ENCODE measurements at regions not wholly inside any gene's neighbourhood (a gene's known extent, or its start where the extent isn't known, plus 50 kb on each side); places are given as distances from the start of the nearest gene placed in this dataset.

DNA sequence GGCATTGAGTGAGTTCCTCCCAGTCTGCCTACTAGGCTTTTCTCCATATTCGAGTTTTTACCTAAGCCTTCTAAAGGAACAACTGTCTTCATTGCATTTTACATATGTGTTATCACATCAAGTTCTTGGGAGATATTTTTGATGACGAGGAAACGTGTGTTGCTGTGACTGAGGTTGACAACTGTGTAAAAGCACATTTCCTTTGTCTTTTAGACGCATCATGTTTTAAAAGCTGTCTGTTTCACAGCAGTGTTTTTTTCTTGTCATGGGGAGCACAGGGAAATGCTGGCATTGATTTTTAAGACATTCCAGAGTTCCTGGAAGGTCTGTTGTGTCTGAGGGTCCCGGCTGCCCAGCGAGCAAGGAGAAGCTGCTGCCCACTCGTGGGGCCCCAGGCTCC, 381.8 kb downstream of the DCDC2C start:
- in situ Hi-C loops (cut with MboI): no loop called here
- BruUV-seq (replicated peaks): no TSS peak

DNA sequence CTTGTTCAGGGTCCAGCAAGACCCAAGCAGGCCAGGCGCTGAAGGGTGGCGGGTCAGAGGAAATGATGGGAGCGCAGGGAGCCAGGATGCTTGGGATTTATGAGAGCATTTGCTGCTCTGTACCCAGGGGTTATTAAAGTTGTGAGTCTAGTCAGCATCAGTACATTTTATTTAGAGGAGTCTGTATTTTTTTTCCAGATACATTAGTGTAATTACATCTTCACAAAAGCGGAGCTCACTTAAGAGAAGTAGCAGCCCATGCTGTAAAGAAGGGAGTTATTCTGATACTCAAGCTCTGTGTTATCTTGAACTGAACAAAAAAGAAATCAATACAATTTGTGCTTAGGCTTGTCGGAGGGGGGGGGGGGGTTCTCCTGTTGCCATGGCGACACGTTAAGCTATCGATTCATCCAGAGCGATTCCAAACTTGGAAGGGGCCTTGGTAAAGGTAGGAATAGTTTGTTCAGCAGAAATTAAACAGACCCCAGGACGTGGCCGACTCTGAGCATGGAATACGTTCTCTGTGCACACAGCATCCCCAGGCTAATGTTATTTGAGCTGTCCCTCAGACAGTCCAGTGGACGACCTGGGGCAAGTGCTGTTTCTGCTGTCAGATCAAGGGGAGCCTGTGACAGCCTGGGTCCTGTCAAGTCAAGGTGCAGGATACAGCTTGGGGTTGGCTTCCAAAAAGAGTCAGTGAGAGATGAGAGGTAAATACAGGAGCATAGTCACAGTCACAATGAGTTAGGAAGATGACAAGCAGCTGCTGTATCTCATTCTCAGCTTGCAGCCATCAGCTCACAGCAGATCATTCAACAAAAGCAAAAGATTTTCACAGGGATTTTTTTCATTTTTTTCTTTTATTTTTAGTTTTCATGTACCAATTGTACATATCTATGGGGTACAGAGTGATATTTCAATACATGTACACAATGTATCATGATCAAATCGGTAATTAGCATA, 387.6 kb downstream of the DCDC2C start:
- in situ Hi-C loops (cut with MboI): no loop called here
- no peaks in the 10 kb centered on the region for H3K79me2 ChIP-seq (ENCODE audit: control insufficient read depth, insufficient read depth, low read length)
- no peaks in the 10 kb centered on the region for H3K9me3 ChIP-seq (replicated peaks; ENCODE audit: control insufficient read depth, insufficient read depth, low read length)
- no peaks in the 10 kb centered on the region for H3K4me1 ChIP-seq (ENCODE audit: control insufficient read depth, insufficient read depth, low read length)
- no peak overlapping the region for H2AFZ ChIP-seq (ENCODE audit: control insufficient read depth, low read depth, low read length)
- ChIA-PET CTCF (no interaction called here), SMC1A (ENCODE audit: uncharacterized antibody, unreplicated experiment) (no interaction called here), RAD21 (ENCODE audit: unreplicated experiment) (no interaction called here), POLR2A (no interaction called here)
- no peak overlapping the region for H3K4me3 ChIP-seq
- H3K27me3 ChIP-seq (replicated peaks in 1 of 2; ENCODE audit: control insufficient read depth in 2 of 2, insufficient read depth in 2 of 2, low read length in 1 of 2): no peaks in the 10 kb centered on the region
- ATAC-seq (no peak), FAIRE-seq (no peak), DNase-seq (ENCODE audit: low read depth, low spot score) (no peak)
- no peak overlapping the region for H3K9ac ChIP-seq (ENCODE audit: control insufficient read depth, insufficient read depth, low read length)
- H3K36me3 ChIP-seq (ENCODE audit: control insufficient read depth in 2 of 2, insufficient read depth in 2 of 2, low read length in 1 of 2): no peaks in the 10 kb centered on the region
- H3K27ac ChIP-seq (ENCODE audit: control insufficient read depth, insufficient read depth): no peak overlapping the region
- H3K4me2 ChIP-seq (ENCODE audit: control insufficient read depth, insufficient read depth): no peak overlapping the region
- H4K20me1 ChIP-seq (ENCODE audit: control insufficient read depth, insufficient read depth): no peaks in the 10 kb centered on the region
- intact Hi-C loops (cut with micrococcal nuclease; ENCODE audit: unreplicated experiment): no loop called here
- no TSS peak for BruUV-seq (replicated peaks)
- TF ChIP-seq ZNF217 (IDR thresholded peaks at IDR 0.05) (no peak), CBFB (IDR thresholded peaks at IDR 0.05; ENCODE audit: low read depth) (no peak), EED (IDR thresholded peaks at IDR 0.05; ENCODE audit: low read depth) (no peak), SUZ12 (IDR thresholded peaks at IDR 0.05; ENCODE audit: unreplicated experiment) (no peak), CREB1 (IDR thresholded peaks at IDR 0.05; ENCODE audit: low read depth) (no peak)
- 30% methylated on average over 14 of the region's 14 CpGs for WGBS (ENCODE audit: insufficient coverage, insufficient replicate concordance, low lambda C conversion rate, missing lambda C conversion rate)

More for the DNA sequence above, 381.8 kb downstream of the DCDC2C start:
- Histone ChIP-seq H3K9me3 (replicated peaks; ENCODE audit: control insufficient read depth, insufficient read depth, low read length) (no peaks in the 10 kb centered on the region), H3K79me2 (ENCODE audit: control insufficient read depth, insufficient read depth, low read length) (no peaks in the 10 kb centered on the region), H3K27me3 (replicated peaks in 1 of 2; ENCODE audit: control insufficient read depth in 2 of 2, insufficient read depth in 2 of 2, low read length in 1 of 2) (no peaks in the 10 kb centered on the region), H4K20me1 (ENCODE audit: control insufficient read depth, insufficient read depth) (no peaks in the 10 kb centered on the region), H3K36me3 (ENCODE audit: control insufficient read depth in 2 of 2, insufficient read depth in 2 of 2, low read length in 1 of 2) (no peaks in the 10 kb centered on the region), H3K27ac (ENCODE audit: control insufficient read depth, insufficient read depth) (no peak overlapping the region), H3K4me1 (ENCODE audit: control insufficient read depth, insufficient read depth, low read length) (no peaks in the 10 kb centered on the region), H2AFZ (ENCODE audit: control insufficient read depth, low read depth, low read length) (no peak overlapping the region), H3K4me2 (ENCODE audit: control insufficient read depth, insufficient read depth) (no peak overlapping the region), H3K4me3 (no peak overlapping the region), H3K9ac (ENCODE audit: control insufficient read depth, insufficient read depth, low read length) (no peak overlapping the region)
- RAD21 ChIA-PET (ENCODE audit: unreplicated experiment): no interaction called here
- no peak for ATAC-seq
- FAIRE-seq: no peak
- no peak for DNase-seq (ENCODE audit: low read depth, low spot score)
- intact Hi-C loops (cut with micrococcal nuclease; ENCODE audit: unreplicated experiment): no loop called here
- POLR2A ChIA-PET: no interaction called here
- WGBS (ENCODE audit: insufficient coverage, insufficient replicate concordance, low lambda C conversion rate, missing lambda C conversion rate): 7% methylated on average over 7 of the region's 7 CpGs
- SMC1A ChIA-PET (ENCODE audit: uncharacterized antibody, unreplicated experiment): no interaction called here
- CTCF ChIA-PET: no interaction called here
- no peak for TF ChIP-seq JUNB (IDR thresholded peaks at IDR 0.05)
- TF ChIP-seq NR2C1 (IDR thresholded peaks at IDR 0.05): no peak
- no peak for TF ChIP-seq MEF2B (IDR thresholded peaks at IDR 0.05; ENCODE audit: partially characterized antibody, poor library complexity, severe bottlenecking)
- TF ChIP-seq RB1 (IDR thresholded peaks at IDR 0.05; ENCODE audit: borderline replicate concordance): no peak
- TF ChIP-seq CHD2 (IDR thresholded peaks at IDR 0.05; ENCODE audit: borderline replicate concordance, low read depth, low read length): no peak
- no peak for TF ChIP-seq SMARCA5 (IDR thresholded peaks at IDR 0.05)

Measured in GM12878 (cell line).